ENCODE measurements at regions not wholly inside any gene's neighbourhood (a gene's known extent, or its start where the extent isn't known, plus 50 kb on each side); places are given as distances from the start of the nearest gene placed in this dataset.

- intact Hi-C loops (cut with DNase I), result no loop called here
Observed at GRCh38 chr7:26468625-26469024, 177.0 kb downstream of the SNX10 start.

DNA sequence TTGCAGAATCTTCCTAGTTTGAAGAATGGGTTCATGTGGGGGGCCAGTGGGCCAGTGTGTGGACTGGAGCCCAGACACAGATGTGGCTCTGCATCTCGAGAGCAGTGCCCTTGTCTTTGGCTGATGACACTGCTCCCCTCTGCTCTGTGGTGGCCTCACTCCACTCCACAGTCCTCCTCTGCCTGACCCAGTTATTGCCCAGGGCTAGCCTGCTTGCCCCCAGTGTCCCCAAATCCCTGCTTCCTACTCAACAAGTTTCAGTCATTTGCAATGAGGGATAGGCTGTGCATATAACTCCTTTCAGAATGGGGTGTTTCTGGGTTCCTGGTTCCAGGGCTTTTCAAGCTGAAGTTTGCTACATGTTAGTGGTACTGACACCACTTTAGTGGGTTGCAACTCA lies 177.5 kb downstream of the SNX10 start:
- H3K27ac ChIP-seq (replicated peaks in 1 of 4), result no peak overlapping the region
- peaks cover 0 to 11% (median 0%) of the 10 kb centered on the region in 4 donors for H3K27me3 ChIP-seq
- no peak for TF ChIP-seq EP300 (IDR thresholded peaks at IDR 0.05)
- TF ChIP-seq, protein P1, sequence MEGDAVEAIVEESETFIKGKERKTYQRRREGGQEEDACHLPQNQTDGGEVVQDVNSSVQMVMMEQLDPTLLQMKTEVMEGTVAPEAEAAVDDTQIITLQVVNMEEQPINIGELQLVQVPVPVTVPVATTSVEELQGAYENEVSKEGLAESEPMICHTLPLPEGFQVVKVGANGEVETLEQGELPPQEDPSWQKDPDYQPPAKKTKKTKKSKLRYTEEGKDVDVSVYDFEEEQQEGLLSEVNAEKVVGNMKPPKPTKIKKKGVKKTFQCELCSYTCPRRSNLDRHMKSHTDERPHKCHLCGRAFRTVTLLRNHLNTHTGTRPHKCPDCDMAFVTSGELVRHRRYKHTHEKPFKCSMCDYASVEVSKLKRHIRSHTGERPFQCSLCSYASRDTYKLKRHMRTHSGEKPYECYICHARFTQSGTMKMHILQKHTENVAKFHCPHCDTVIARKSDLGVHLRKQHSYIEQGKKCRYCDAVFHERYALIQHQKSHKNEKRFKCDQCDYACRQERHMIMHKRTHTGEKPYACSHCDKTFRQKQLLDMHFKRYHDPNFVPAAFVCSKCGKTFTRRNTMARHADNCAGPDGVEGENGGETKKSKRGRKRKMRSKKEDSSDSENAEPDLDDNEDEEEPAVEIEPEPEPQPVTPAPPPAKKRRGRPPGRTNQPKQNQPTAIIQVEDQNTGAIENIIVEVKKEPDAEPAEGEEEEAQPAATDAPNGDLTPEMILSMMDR (IDR thresholded peaks at IDR 0.05), result no peak
- TF ChIP-seq POLR2AphosphoS5 (IDR thresholded peaks at IDR 0.05), result no peak
- no peak for TF ChIP-seq POLR2A (IDR thresholded peaks at IDR 0.05; ENCODE audit: low read depth)
- intact Hi-C loops (cut with DNase I), result no loop called here
- 80% methylated on average over 1 of the region's 1 CpG for WGBS
- no peaks in the 10 kb centered on the region for H3K4me1 ChIP-seq
- DNase-seq (ENCODE audit: extremely low spot score), result no peak
- no peaks in the 10 kb centered on the region for H3K9me3 ChIP-seq
- H3K4me3 ChIP-seq, result no peak overlapping the region
- H3K36me3 ChIP-seq, result no peaks in the 10 kb centered on the region

More at GRCh38 chr7:26468625-26469024, 177.0 kb downstream of the SNX10 start:
- 86% methylated on average over 4 of the region's 7 CpGs for whole genome bisulfite sequencing
- no peak for DNase-seq (ENCODE audit: extremely low spot score)
- Histone ChIP-seq H3K27me3 (peaks cover 0 to 11% (median 0%) of the 10 kb centered on the region in 4 donors), H3K4me1 (no peaks in the 10 kb centered on the region), H3K4me3 (no peak overlapping the region), H3K36me3 (no peaks in the 10 kb centered on the region), H3K9me3 (no peaks in the 10 kb centered on the region), H3K27ac (replicated peaks in 1 of 4) (no peak overlapping the region)
- TF ChIP-seq EP300 (IDR thresholded peaks at IDR 0.05) (no peak), POLR2AphosphoS5 (IDR thresholded peaks at IDR 0.05) (no peak), POLR2A (IDR thresholded peaks at IDR 0.05; ENCODE audit: low read depth) (no peak)
- TF ChIP-seq, protein P1 (IDR thresholded peaks at IDR 0.05), result no peak

DNA sequence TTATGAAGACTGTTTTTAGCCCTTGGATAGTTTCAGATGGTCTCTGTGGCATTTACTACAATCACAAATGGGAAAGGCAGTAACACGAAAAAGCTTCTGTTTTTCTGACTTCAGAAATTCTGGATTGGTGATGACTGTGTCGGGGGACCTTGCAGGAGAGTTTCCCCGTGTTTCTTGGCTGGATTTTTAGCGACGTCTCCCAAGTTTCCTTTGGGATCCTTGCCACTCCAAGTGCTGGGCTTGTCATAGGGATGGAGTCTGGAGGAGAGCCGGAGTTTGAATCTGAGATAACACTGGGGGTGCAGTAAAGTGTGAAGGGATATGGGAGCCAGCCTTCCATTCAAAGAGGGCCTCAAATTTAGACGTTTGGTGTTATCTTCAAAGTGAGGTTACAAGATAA lies 179.0 kb downstream of the SNX10 start:
- DNase-seq (ENCODE audit: extremely low spot score), result no peak
- intact Hi-C loops (cut with DNase I), result no loop called here
- peaks cover 0 to 11% (median 0%) of the 10 kb centered on the region in 4 donors for H3K27me3 ChIP-seq
- H3K36me3 ChIP-seq, result no peaks in the 10 kb centered on the region
- no peak overlapping the region for H3K27ac ChIP-seq (replicated peaks in 1 of 4)
- H3K9me3 ChIP-seq, result no peaks in the 10 kb centered on the region
- no peak overlapping the region for H3K4me3 ChIP-seq
- H3K4me1 ChIP-seq, result no peaks in the 10 kb centered on the region
- TF ChIP-seq, protein P1 (IDR thresholded peaks at IDR 0.05), result no peak
- TF ChIP-seq POLR2AphosphoS5 (IDR thresholded peaks at IDR 0.05), result no peak
- WGBS, result 72% methylated on average over 7 of the region's 7 CpGs

- no peak for DNase-seq (ENCODE audit: extremely low spot score)
- WGBS, result 91% methylated on average over 9 of the region's 9 CpGs
- intact Hi-C loops (cut with DNase I), result no loop called here
Observed at GRCh38 chr7:26471306-26472075, 179.8 kb downstream of the SNX10 start.

More at GRCh38 chr7:26471306-26472075, 179.8 kb downstream of the SNX10 start:
- Histone ChIP-seq H3K4me1 (no peaks in the 10 kb centered on the region), H3K27ac (replicated peaks in 1 of 4) (no peak overlapping the region), H3K9me3 (no peaks in the 10 kb centered on the region), H3K36me3 (no peaks in the 10 kb centered on the region), H3K4me3 (no peak overlapping the region), H3K27me3 (peaks cover 0 to 11% (median 0%) of the 10 kb centered on the region in 4 donors)
- TF ChIP-seq POLR2A (IDR thresholded peaks at IDR 0.05; ENCODE audit: low read depth) (no peak), EP300 (IDR thresholded peaks at IDR 0.05) (no peak), POLR2AphosphoS5 (IDR thresholded peaks at IDR 0.05) (no peak)
- TF ChIP-seq, protein P1 (IDR thresholded peaks at IDR 0.05), result no peak

Measured in esophagus muscularis mucosa (tissue), 4 donors.